IMR-90 (cell line): ENCODE measurements at regions not wholly inside any gene's neighbourhood (a gene's known extent, or its start where the extent isn't known, plus 50 kb on each side); places are given as distances from the start of the nearest gene placed in this dataset.
A peak's percentile ranks its signal among the peaks of the same experiment; 100 is the strongest.

Source experiments
- ATAC-seq: fragments of 200-7000 bp; cut with Tn5 transposase; 2 replicates; pipeline ENCODE4 v1.9.1; 2020; ENCODE audit warnings: low read depth, mild to moderate bottlenecking, moderate library complexity
- BruUV-seq: library from RNA; stranded (reverse); fragments of 400-500 nt; replicated peaks from 2 replicates; lab custom pipeline; 2021; lab: Mats Ljungman, UMichigan
- CTCF ChIA-PET: fragments of 300-600 bp; formaldehyde crosslinking; extraction: SDS; loops from one replicate; lab custom pipeline; 2021; ENCODE audit warnings: antibody characterized with exemption; lab: Yijun Ruan, JAX
- POLR2A ChIA-PET: fragments of 300-600 bp; sonication (Branson Sonifier 250); formaldehyde crosslinking; loops from one replicate; lab custom pipeline; 2022; ENCODE audit warnings: antibody characterized with exemption; ENCODE audit not compliant: unreplicated experiment; lab: Charles Lee
- DNase-seq: peaks from one replicate; pipeline ENCODE4 v3.0.0; 2013
- H2AFZ ChIP-seq: replicated peaks from 2 replicates; pipeline ENCODE3; 2013; ENCODE audit warnings: low read length, mild to moderate bottlenecking; ENCODE audit not compliant: poor library complexity
- H2AK5ac ChIP-seq: 2 replicates; pipeline ENCODE4 v1.6.1; 2013; ENCODE audit warnings: low read depth, low read length, inconsistent platforms
- H2AK9ac ChIP-seq: replicated peaks from 2 replicates; pipeline ENCODE3; 2013; ENCODE audit warnings: mild to moderate bottlenecking, low read depth, low read length, moderate library complexity; ENCODE audit not compliant: poor library complexity
- H2BK120ac ChIP-seq: 2 replicates; pipeline ENCODE4 v1.6.1; 2013; ENCODE audit warnings: low read depth, low read length, inconsistent platforms
- H2BK15ac ChIP-seq: 3 replicates; pipeline ENCODE4 v1.6.1; 2013; ENCODE audit warnings: low read depth, low read length, inconsistent platforms
- H2BK20ac ChIP-seq: 2 replicates; pipeline ENCODE4 v1.6.1; 2013; ENCODE audit warnings: low read depth, mild to moderate bottlenecking, inconsistent platforms, low read length, moderate library complexity
- H2BK5ac ChIP-seq: 2 replicates; pipeline ENCODE4 v1.6.1; 2013; ENCODE audit warnings: mild to moderate bottlenecking, low read depth, low read length, inconsistent platforms; ENCODE audit not compliant: poor library complexity, severe bottlenecking
- H3K14ac ChIP-seq: replicated peaks from 2 replicates; pipeline ENCODE4 v1.6.1; 2013; ENCODE audit warnings: low read depth, low read length, inconsistent platforms
- H3K18ac ChIP-seq: 2 replicates; pipeline ENCODE4 v1.6.1; 2013; ENCODE audit warnings: low read depth, low read length, control low read depth
- H3K23ac ChIP-seq: 2 replicates; pipeline ENCODE4 v1.6.1; 2013; ENCODE audit warnings: low read depth, low read length, inconsistent platforms
- H3K27ac ChIP-seq: 2 replicates; pipeline ENCODE4 v1.5.1; 2013; ENCODE audit warnings: mild to moderate bottlenecking, control low read depth, low read length; ENCODE audit not compliant: insufficient read depth
- H3K27me3 ChIP-seq: 2 replicates; pipeline ENCODE4 v1.6.1; 2013; ENCODE audit warnings: low read length; ENCODE audit not compliant: control insufficient read depth, insufficient read depth
- H3K36me3 ChIP-seq: 2 replicates; pipeline ENCODE4 v1.6.1; 2013; ENCODE audit warnings: low read length, mixed read lengths; ENCODE audit not compliant: control insufficient read depth, insufficient read depth
- H3K4ac ChIP-seq: 2 replicates; pipeline ENCODE4 v1.6.1; 2013; ENCODE audit warnings: low read depth, low read length, inconsistent platforms
- H3K4me1 ChIP-seq: 2 replicates; pipeline ENCODE4 v1.6.1; 2013; ENCODE audit warnings: low read length, mixed read lengths; ENCODE audit not compliant: control insufficient read depth, insufficient read depth
- H3K4me2 ChIP-seq: 2 replicates; pipeline ENCODE4 v1.6.1; 2013; ENCODE audit warnings: low read depth, mild to moderate bottlenecking, control low read depth, low read length, moderate library complexity
- H3K4me3 ChIP-seq: 2 replicates; pipeline ENCODE4 v1.5.1; 2013; ENCODE audit warnings: low read depth, mild to moderate bottlenecking, control low read depth, low read length, moderate library complexity; ENCODE audit not compliant: insufficient read depth
- H3K56ac ChIP-seq: 2 replicates; pipeline ENCODE4 v1.6.1; 2013; ENCODE audit warnings: low read length, inconsistent platforms; ENCODE audit not compliant: insufficient read depth; ENCODE audit errors: extremely low read depth
- H3K79me1 ChIP-seq, 2 experiments: 2 replicates each; pipeline ENCODE4 v1.6.1; 2013; ENCODE audit warnings: low read length in 2 of 2, inconsistent platforms in 1 of 2, low read depth in 1 of 2
- H3K9ac ChIP-seq: 2 replicates; pipeline ENCODE4 v1.6.1; 2013; ENCODE audit warnings: low read depth, low read length, control low read depth
- H3K9me1 ChIP-seq: 2 replicates; pipeline ENCODE4 v1.6.1; 2013; ENCODE audit warnings: low read length, inconsistent platforms; ENCODE audit not compliant: insufficient read depth
- H3K9me3 ChIP-seq: 2 replicates; pipeline ENCODE4 v1.6.1; 2013; ENCODE audit warnings: low read length; ENCODE audit not compliant: control insufficient read depth, insufficient read depth
- H4K20me1 ChIP-seq: 2 replicates; pipeline ENCODE4 v1.6.1; 2013; ENCODE audit warnings: low read length, inconsistent platforms; ENCODE audit not compliant: insufficient read depth
- H4K5ac ChIP-seq: 2 replicates; pipeline ENCODE4 v1.6.1; 2013; ENCODE audit warnings: mild to moderate bottlenecking, low read depth, low read length, control low read depth
- H4K8ac ChIP-seq, 2 experiments: 2 replicates each; pipeline ENCODE4 v1.6.1; 2013; ENCODE audit warnings: low read depth in 2 of 2, low read length in 2 of 2, control low read depth in 1 of 2, inconsistent platforms in 1 of 2
- H4K91ac ChIP-seq: 2 replicates; pipeline ENCODE4 v1.6.1; 2013; ENCODE audit warnings: low read depth, low read length, inconsistent platforms; ENCODE audit not compliant: insufficient read depth
- CEBPB ChIP-seq: IDR thresholded peaks from 2 replicates; pipeline ENCODE4 v1.6.1; 2012; ENCODE audit warnings: low read depth, low read length, improper control_type of control experiment
- MXI1 ChIP-seq: IDR thresholded peaks from 2 replicates; pipeline ENCODE4 v1.6.1; 2012; ENCODE audit warnings: low read depth, mild to moderate bottlenecking, low read length, moderate library complexity, borderline replicate concordance
- WGBS, 2 experiments: methylation state at CpG; one replicate each; pipeline versions ENCODE4 v1.1.5 to v1.1.7; 2013; ENCODE audit warnings: missing lambda C conversion rate in 2 of 2; ENCODE audit not compliant: insufficient read length in 1 of 2; ENCODE audit errors: extremely low coverage in 2 of 2; 5-methylcytosine and 5-hydroxymethylcytosine counted together
- dilution Hi-C: fragments of 300-500 bp; cut with HindIII; formaldehyde crosslinking; loops from one replicate; pipeline ENCODE4 v1.14.3; 2018; ENCODE audit warnings: low sequenced_read_pairs; ENCODE audit not compliant: unreplicated experiment
- in situ Hi-C: fragments of 300-500 bp; cut with MboI; formaldehyde crosslinking; loops from 3 replicates; pipeline ENCODE4 v1.14.3; 2019; ENCODE audit warnings: low sequenced_read_pairs, inconsistent platforms, mixed read lengths
- intact Hi-C: fragments of 100-400 bp; cut with micrococcal nuclease; formaldehyde crosslinking; loops from 2 replicates; pipeline ENCODE4 v1.10.0; 2022

DNA sequence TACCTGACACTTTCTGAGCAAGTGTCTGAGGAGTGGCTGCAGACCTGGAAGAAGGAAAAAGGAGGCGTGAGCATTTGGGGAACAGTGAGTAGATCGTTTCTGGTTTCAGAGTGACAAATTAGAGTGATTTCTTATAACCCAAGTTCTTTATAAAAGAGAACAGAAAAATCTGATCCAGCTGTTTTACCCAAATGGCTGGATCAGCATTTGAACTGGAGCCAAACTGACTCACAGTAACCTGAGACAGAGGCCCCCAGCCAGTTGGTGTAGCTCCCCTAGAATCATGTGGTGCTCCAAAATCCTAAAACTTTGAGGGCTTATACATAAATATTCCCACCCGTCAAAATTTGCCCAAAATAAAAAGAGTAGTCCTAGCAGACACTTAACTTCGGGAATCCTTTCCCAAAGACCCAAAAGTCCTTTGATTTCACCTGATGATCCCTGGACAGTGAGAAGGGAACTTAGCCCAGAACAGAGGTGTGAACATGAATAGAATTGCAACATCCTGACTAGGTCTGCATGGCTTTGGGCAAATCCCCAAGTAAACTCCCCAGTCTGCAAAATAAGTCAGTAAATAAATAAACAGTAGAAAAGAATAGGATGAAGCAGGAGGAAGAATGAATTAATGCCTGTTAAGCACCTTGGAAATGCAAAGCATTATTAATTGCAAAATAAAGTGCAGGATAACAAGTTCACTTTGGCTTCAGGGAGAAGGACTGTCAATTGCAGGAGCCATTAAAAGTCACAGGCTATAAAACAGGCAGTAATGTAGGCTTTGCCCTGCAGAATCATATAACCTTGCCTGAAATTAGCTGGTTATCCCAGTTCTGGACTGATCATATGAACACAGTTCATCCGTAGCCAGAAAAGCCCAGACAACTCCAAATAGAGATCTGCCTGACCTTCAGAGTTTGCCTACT, 262.0 kb upstream of the JARID2 start:
- peaks cover 5% of the 10 kb centered on the region for H3K27me3 ChIP-seq
- H2BK15ac ChIP-seq: no peak overlapping the region
- H3K4me2 ChIP-seq: peak overlapping the region; percentile 48; the same call in 1 of the 2 replicates
- no peak overlapping the region for H3K18ac ChIP-seq
- ChIA-PET POLR2A (no interaction called here), CTCF (no interaction called here)
- BruUV-seq: no TSS peak
- no peaks in the 10 kb centered on the region for H3K9me1 ChIP-seq
- H4K91ac ChIP-seq: no peak overlapping the region
- H2BK20ac ChIP-seq: no peak overlapping the region
- H3K56ac ChIP-seq: no peak overlapping the region
- no peaks in the 10 kb centered on the region for H4K20me1 ChIP-seq
- no peak overlapping the region for H3K14ac ChIP-seq
- DNase-seq (peak; percentile 36), ATAC-seq (no peak)
- no peak overlapping the region for H3K4ac ChIP-seq
- dilution Hi-C loops: no loop called here
- no peak overlapping the region for H3K27ac ChIP-seq
- intact Hi-C loops: no loop called here
- no peak overlapping the region for H2BK120ac ChIP-seq
- no peak overlapping the region for H3K4me3 ChIP-seq
- H3K9me3 ChIP-seq: no peaks in the 10 kb centered on the region
- H4K5ac ChIP-seq: no peak overlapping the region
- TF ChIP-seq CEBPB (peak; percentile 39; the same call in 1 of the 2 replicates), MXI1 (no peak)
- in situ Hi-C loops: no loop called here
- H3K4me1 ChIP-seq: peaks cover 1% of the 10 kb centered on the region; the same call in 1 of the 2 replicates
- peak overlapping the region; percentile 16 for H2AFZ ChIP-seq
- H3K9ac ChIP-seq: no peak overlapping the region
- H3K79me1 ChIP-seq: no peaks in the 10 kb centered on the region
- H2BK5ac ChIP-seq: no peak overlapping the region
- no peaks in the 10 kb centered on the region for H3K36me3 ChIP-seq
- no peak overlapping the region for H4K8ac ChIP-seq
- no peak overlapping the region for H2AK9ac ChIP-seq
- 83% methylated on average over 1 of the region's 5 CpGs; no CpG with 5 or more reads in 1 of the 2 experiments for WGBS, 2 experiments
- H3K23ac ChIP-seq: no peak overlapping the region
- H2AK5ac ChIP-seq: no peak overlapping the region
